PC-3 (cell line): ENCODE measurements at regions not wholly inside any gene's neighbourhood (a gene's known extent, or its start where the extent isn't known, plus 50 kb on each side); places are given as distances from the start of the nearest gene placed in this dataset.
A peak's percentile ranks its signal among the peaks of the same experiment; 100 is the strongest.
"Not testable (repeated sequence)": the region's sequence is repeated elsewhere in the genome, so short reads cannot be mapped to it uniquely, and the experiment has no call there.

Experiments
- ATAC-seq: fragments of 200-7000 bp; cut with Tn5 transposase; 2 replicates; pipeline ENCODE4 v1.9.1; 2020; ENCODE audit warnings: mild to moderate bottlenecking, moderate library complexity
- BruUV-seq: library from RNA; stranded (reverse); fragments of 400-500 nt; replicated peaks from 2 replicates; lab custom pipeline; 2021; lab: Mats Ljungman, UMichigan
- CTCF ChIA-PET: fragments of 300-600 bp; sonication (Branson Sonifier 250); formaldehyde crosslinking; loops from one replicate; lab custom pipeline; 2022; ENCODE audit warnings: antibody characterized with exemption; lab: Charles Lee
- POLR2A ChIA-PET: fragments of 300-600 bp; sonication (Branson Sonifier 250); formaldehyde crosslinking; loops from one replicate; lab custom pipeline; 2022; ENCODE audit warnings: antibody characterized with exemption; ENCODE audit not compliant: unreplicated experiment; lab: Charles Lee
- DNase-seq: peaks from one replicate; pipeline ENCODE4 v3.0.0-alpha.2; 2015
- H2AFZ ChIP-seq: fragments of 300-600 bp; sonication (generic); 2 replicates; pipeline ENCODE4 v1.6.0; 2016; ENCODE audit warnings: antibody characterized with exemption, low read length
- H3F3A ChIP-seq: fragments of 300-600 bp; sonication (generic); one replicate; pipeline ENCODE4 v1.6.0; 2017; ENCODE audit warnings: antibody characterized with exemption, low read length, control low read depth, mild to moderate bottlenecking; ENCODE audit not compliant: unreplicated experiment
- H3K27ac ChIP-seq: fragments of 300-600 bp; sonication (generic); 2 replicates; pipeline ENCODE4 v1.5.1; 2016; ENCODE audit warnings: mild to moderate bottlenecking, low read length
- H3K27me3 ChIP-seq: fragments of 300-600 bp; sonication (generic); 2 replicates; pipeline ENCODE4 v1.6.1; 2016; ENCODE audit warnings: low read length, mixed read lengths
- H3K36me3 ChIP-seq: fragments of 300-600 bp; sonication (generic); 2 replicates; pipeline ENCODE4 v1.6.1; 2016; ENCODE audit warnings: low read depth, mixed run types, low read length, mixed read lengths
- H3K4me1 ChIP-seq: fragments of 300-600 bp; sonication (generic); 2 replicates; pipeline ENCODE4 v1.5.1; 2016; ENCODE audit warnings: low read length; ENCODE audit not compliant: insufficient read depth
- H3K4me2 ChIP-seq: fragments of 300-600 bp; sonication (generic); 2 replicates; pipeline ENCODE4 v1.6.0; 2016; ENCODE audit warnings: low read length
- H3K4me3 ChIP-seq: fragments of 300-600 bp; sonication (generic); 2 replicates; pipeline ENCODE4 v1.5.1; 2016; ENCODE audit warnings: mild to moderate bottlenecking, low read length, mixed read lengths
- H3K79me2 ChIP-seq: fragments of 300-600 bp; sonication (generic); 2 replicates; pipeline ENCODE4 v1.6.1; 2017; ENCODE audit warnings: low read length, mixed read lengths
- H3K9ac ChIP-seq: fragments of 300-600 bp; sonication (generic); 2 replicates; pipeline ENCODE4 v1.6.0; 2016; ENCODE audit warnings: mild to moderate bottlenecking, low read length
- H3K9me2 ChIP-seq: fragments of 300-600 bp; sonication (generic); replicated peaks from 2 replicates; pipeline ENCODE4 v1.6.1; 2016; ENCODE audit warnings: mixed run types, low read length, mixed read lengths
- H3K9me3 ChIP-seq: fragments of 300-600 bp; sonication (generic); 2 replicates; pipeline ENCODE4 v1.6.1; 2016; ENCODE audit warnings: low read length, mixed read lengths
- H4K20me1 ChIP-seq: fragments of 300-600 bp; sonication (generic); 2 replicates; pipeline ENCODE4 v1.6.1; 2016; ENCODE audit warnings: low read length, mixed read lengths
- intact Hi-C: fragments of 100-400 bp; cut with micrococcal nuclease; formaldehyde crosslinking; loops from 2 replicates; pipeline ENCODE4 v1.9.0; 2023

- H3F3A ChIP-seq, H2AFZ ChIP-seq, BruUV-seq, intact Hi-C loops, DNase-seq, CTCF ChIA-PET, H3K9me2 ChIP-seq, H3K4me3 ChIP-seq, H3K9me3 ChIP-seq, H3K79me2 ChIP-seq, H3K4me1 ChIP-seq, POLR2A ChIA-PET, H3K27me3 ChIP-seq, H3K27ac ChIP-seq, H4K20me1 ChIP-seq, H3K9ac ChIP-seq, H3K36me3 ChIP-seq: not testable (repeated sequence)
- H3K4me2 ChIP-seq: peak overlapping the region; percentile 62
- ATAC-seq: peak; percentile 20; the same call in 1 of the 2 replicates
These were observed 188.8 kb downstream of the NPIPB11 start for GRCh38 chr16:29217752-29218126.

- H3F3A ChIP-seq, H3K27me3 ChIP-seq, BruUV-seq, CTCF ChIA-PET, H3K4me2 ChIP-seq, H3K36me3 ChIP-seq, ATAC-seq, H4K20me1 ChIP-seq, H3K4me1 ChIP-seq, H3K27ac ChIP-seq, H3K9me3 ChIP-seq, H3K9ac ChIP-seq, DNase-seq, H3K4me3 ChIP-seq, POLR2A ChIA-PET, H3K9me2 ChIP-seq, H3K79me2 ChIP-seq, H2AFZ ChIP-seq, intact Hi-C loops: not testable (repeated sequence)
These were observed 189.3 kb downstream of the NPIPB11 start for GRCh38 chr16:29217104-29217751.

- not testable (repeated sequence) for DNase-seq
These were observed 192.7 kb downstream of the NPIPB11 start for GRCh38 chr16:29213770-29214169.

GRCh38 chr16:29213251-29213650 lies 193.3 kb downstream of the NPIPB11 start:
- CTCF ChIA-PET, DNase-seq, H3K27ac ChIP-seq, H3K4me3 ChIP-seq, H3K9ac ChIP-seq, H3K79me2 ChIP-seq, H3F3A ChIP-seq, H3K36me3 ChIP-seq, POLR2A ChIA-PET, H3K4me2 ChIP-seq, H3K9me3 ChIP-seq, H4K20me1 ChIP-seq, H2AFZ ChIP-seq, H3K27me3 ChIP-seq, intact Hi-C loops, BruUV-seq, H3K4me1 ChIP-seq, H3K9me2 ChIP-seq, ATAC-seq: not testable (repeated sequence)

More at GRCh38 chr16:29213770-29214169, 192.7 kb downstream of the NPIPB11 start:
- H3K9me2 ChIP-seq, H3K4me1 ChIP-seq, H3K79me2 ChIP-seq, H3K4me3 ChIP-seq, H3F3A ChIP-seq, H4K20me1 ChIP-seq, H3K9ac ChIP-seq, H3K27ac ChIP-seq, H3K36me3 ChIP-seq, H2AFZ ChIP-seq, BruUV-seq, H3K4me2 ChIP-seq, CTCF ChIA-PET, POLR2A ChIA-PET, intact Hi-C loops, H3K27me3 ChIP-seq, H3K9me3 ChIP-seq, ATAC-seq: not testable (repeated sequence)

- ATAC-seq, H3K27me3 ChIP-seq, H3F3A ChIP-seq, H3K4me3 ChIP-seq, CTCF ChIA-PET, H3K9me2 ChIP-seq, H3K9ac ChIP-seq, H3K4me1 ChIP-seq, H2AFZ ChIP-seq, H3K36me3 ChIP-seq, intact Hi-C loops, BruUV-seq, H4K20me1 ChIP-seq, H3K9me3 ChIP-seq, H3K79me2 ChIP-seq, H3K27ac ChIP-seq, POLR2A ChIA-PET, H3K4me2 ChIP-seq, DNase-seq: not testable (repeated sequence)
These were observed 194.2 kb downstream of the NPIPB11 start for GRCh38 chr16:29212084-29213027.

GRCh38 chr16:29211456-29211855 lies 195.1 kb downstream of the NPIPB11 start:
- H3K27ac ChIP-seq, H3K4me2 ChIP-seq, POLR2A ChIA-PET, H3K36me3 ChIP-seq, H4K20me1 ChIP-seq, H3K79me2 ChIP-seq, DNase-seq, BruUV-seq, H3K4me3 ChIP-seq, intact Hi-C loops, H3K9me2 ChIP-seq, H3F3A ChIP-seq, CTCF ChIA-PET, H3K9me3 ChIP-seq, H3K9ac ChIP-seq, ATAC-seq, H2AFZ ChIP-seq, H3K4me1 ChIP-seq, H3K27me3 ChIP-seq: not testable (repeated sequence)
